K562 (cell line): ENCODE measurements at regions not wholly inside any gene's neighbourhood (a gene's known extent, or its start where the extent isn't known, plus 50 kb on each side); places are given as distances from the start of the nearest gene placed in this dataset.

ENCODE experiments used
- ATAC-seq: fragments of 200-7000 bp; cut with Tn5 transposase; 3 replicates; pipeline ENCODE4 v1.9.1; 2020; ENCODE audit warnings: moderate library complexity
- BruUV-seq: library from RNA; stranded (reverse); fragments of 400-500 nt; replicated peaks from 2 replicates; lab custom pipeline; 2021; lab: Mats Ljungman, UMichigan
- CTCF ChIA-PET: fragments of 300-600 bp; formaldehyde crosslinking; extraction: SDS; loops from one replicate; lab custom pipeline; 2021; ENCODE audit warnings: low intra/inter-chr PET ratio; lab: Yijun Ruan, JAX
- POLR2A ChIA-PET: fragments of 300-600, 350-650 bp; sonication (Branson Sonifier 250); formaldehyde crosslinking; extraction: SDS; loops from one replicate; lab custom pipeline; 2021; ENCODE audit warnings: antibody characterized with exemption, inconsistent platforms; lab: Yijun Ruan, JAX
- DNase-seq, 4 experiments: peaks; one replicate each; pipeline versions ENCODE4 v3.0.0 to v3.0.0-alpha.2; 2011 to 2018; ENCODE audit warnings: low spot score in 3 of 4, mixed read lengths in 3 of 4; ENCODE audit errors: extremely low read depth in 1 of 4
- FAIRE-seq: peaks from 2 replicates; lab custom pipeline; 2011; peaks lifted over from hg19 to GRCh38; lab: Jason Lieb, UNC
- H2AFZ ChIP-seq: 2 replicates; pipeline ENCODE4 v1.6.0; 2011; ENCODE audit warnings: low read depth, low read length, control low read depth, inconsistent platforms
- H3K27ac ChIP-seq: fragments of 200-600 bp; 3 replicates; pipeline ENCODE4 v1.8.0; 2011; ENCODE audit warnings: low read depth, mild to moderate bottlenecking, control low read depth, inconsistent platforms, low read length, moderate library complexity, mixed read lengths; ENCODE audit errors: extremely low read depth
- H3K27me3 ChIP-seq, 2 experiments: fragments of 300-600 bp in 1 of 2; 2 replicates in 1 of 2; 3 replicates in 1 of 2; pipeline versions ENCODE4 v1.6.0 to v1.8.0; 2011; ENCODE audit warnings: inconsistent platforms in 2 of 2, low read length in 2 of 2, mild to moderate bottlenecking in 1 of 2, mixed read lengths in 1 of 2, moderate library complexity in 1 of 2; ENCODE audit not compliant: control insufficient read depth in 2 of 2, insufficient read depth in 2 of 2
- H3K36me3 ChIP-seq: fragments of 300-600 bp; 3 replicates; pipeline ENCODE4 v1.8.0; 2011; ENCODE audit warnings: mild to moderate bottlenecking, low read length, inconsistent platforms; ENCODE audit not compliant: control insufficient read depth, insufficient read depth
- H3K4me1 ChIP-seq, 2 experiments: fragments of 200-600 bp in 1 of 2; replicated peaks in 1 of 2; 2 replicates in 1 of 2; 3 replicates in 1 of 2; pipeline versions ENCODE4 v1.5.1 to v1.8.0; 2011; ENCODE audit warnings: inconsistent platforms in 2 of 2, low read length in 2 of 2, mild to moderate bottlenecking in 1 of 2, mixed read lengths in 1 of 2, moderate library complexity in 1 of 2; ENCODE audit not compliant: control insufficient read depth in 2 of 2, insufficient read depth in 2 of 2
- H3K4me2 ChIP-seq: 2 replicates; pipeline ENCODE4 v1.6.1; 2011; ENCODE audit warnings: low read length, control low read depth, inconsistent platforms, mixed read lengths; ENCODE audit not compliant: insufficient read depth
- H3K4me3 ChIP-seq: fragments of 200-600 bp; sonication (generic), shearing (Covaris generic); 2 replicates; pipeline ENCODE4 v1.5.1; 2016; ENCODE audit warnings: control low read depth, inconsistent platforms
- H3K79me2 ChIP-seq: fragments of 200-600 bp; 3 replicates; pipeline ENCODE4 v1.8.0; 2011; ENCODE audit warnings: low read length, inconsistent platforms; ENCODE audit not compliant: control insufficient read depth, insufficient read depth
- H3K9ac ChIP-seq, 2 experiments: 2 replicates each; pipeline versions ENCODE4 v1.6.0 to v1.6.1; 2011; ENCODE audit warnings: low read depth in 2 of 2, low read length in 2 of 2, control low read depth in 1 of 2, inconsistent platforms in 1 of 2, mild to moderate bottlenecking in 1 of 2, mixed read lengths in 1 of 2; ENCODE audit not compliant: insufficient read depth in 1 of 2
- H3K9me1 ChIP-seq: one replicate; pipeline ENCODE4 v1.6.0; 2011; ENCODE audit warnings: inconsistent platforms, mild to moderate bottlenecking, low read length, moderate library complexity; ENCODE audit not compliant: control insufficient read depth, insufficient read depth
- H3K9me3 ChIP-seq: replicated peaks from 2 replicates; pipeline ENCODE4 v1.5.1; 2011; ENCODE audit warnings: low read depth, low read length, inconsistent platforms; ENCODE audit not compliant: control insufficient read depth, insufficient read depth
- H4K20me1 ChIP-seq: replicated peaks from 2 replicates; pipeline ENCODE4 v1.6.1; 2011; ENCODE audit warnings: low read length, inconsistent platforms, mixed read lengths; ENCODE audit not compliant: control insufficient read depth, insufficient read depth
- ARID3A ChIP-seq: IDR thresholded peaks from 2 replicates; pipeline ENCODE4 v1.6.1; 2012; ENCODE audit warnings: low read depth, low read length, improper control_type of control experiment, borderline replicate concordance
- BHLHE40 ChIP-seq: IDR thresholded peaks from 2 replicates; pipeline ENCODE4 v1.6.1; 2011; ENCODE audit warnings: low read length, improper control_type of control experiment
- GATAD2A ChIP-seq: fragments of 450-650 bp; IDR thresholded peaks from 2 replicates; pipeline ENCODE4 v1.6.1; 2017
- KAT8 ChIP-seq: fragments of 450-650 bp; IDR thresholded peaks from 2 replicates; pipeline ENCODE4 v1.6.1; 2016; ENCODE audit warnings: low read depth, mild to moderate bottlenecking
- KLF1 ChIP-seq: fragments of 450-650 bp; IDR thresholded peaks from 2 replicates; pipeline ENCODE4 v1.6.1; 2016; ENCODE audit warnings: missing genetic modification characterization, missing compliant biosample characterization
- MAFG ChIP-seq: fragments of 450-650 bp; conservative IDR thresholded peaks from 2 replicates; pipeline ENCODE4 v1.6.1; 2016; ENCODE audit warnings: missing genetic modification characterization, missing compliant biosample characterization
- NONO ChIP-seq, 2 experiments: fragments of 200-400 bp in 1 of 2; fragments of 450-650 bp in 1 of 2; formaldehyde crosslinking in 1 of 2; IDR thresholded peaks; 2 replicates each; pipeline ENCODE4 v1.6.1; 2017; ENCODE audit warnings: low read depth in 2 of 2, mild to moderate bottlenecking in 2 of 2, moderate library complexity in 2 of 2, low read length in 1 of 2
- POLR2B ChIP-seq: fragments of 450-650 bp; IDR thresholded peaks from 2 replicates; pipeline ENCODE4 v1.6.1; 2018; ENCODE audit warnings: low read depth; ENCODE audit not compliant: partially characterized antibody
- SMAD2 ChIP-seq: fragments of 150-350 bp; IDR thresholded peaks from 2 replicates; pipeline ENCODE4 v1.6.1; 2014; ENCODE audit warnings: low read depth, mild to moderate bottlenecking, low read length
- TEAD2 ChIP-seq: fragments of 450-650 bp; IDR thresholded peaks from 2 replicates; pipeline ENCODE4 v1.6.1; 2016; ENCODE audit warnings: missing genetic modification characterization, control low read depth, missing compliant biosample characterization
- THAP12 ChIP-seq: fragments of 250-450 bp; sonication (Bioruptor Pico); IDR thresholded peaks from 2 replicates; pipeline ENCODE4 v1.9.0; 2021; ENCODE audit warnings: mild to moderate bottlenecking, inconsistent platforms
- WGBS: fragments of 100-300 bp; shearing (Covaris generic); methylation state at CpG from one replicate; pipeline ENCODE4 v1.1.6; 2016; ENCODE audit warnings: low coverage, mixed read lengths; ENCODE audit not compliant: insufficient coverage; ENCODE audit errors: missing lambda C conversion rate; 5-methylcytosine and 5-hydroxymethylcytosine counted together
- in situ Hi-C: fragments of 300-500 bp; cut with MboI; formaldehyde crosslinking; loops from 4 replicates; pipeline ENCODE4 v1.15.0; 2018; ENCODE audit warnings: inconsistent platforms, mixed read lengths
- intact Hi-C: fragments of 100-400 bp; cut with micrococcal nuclease; formaldehyde crosslinking; loops from 2 replicates; pipeline ENCODE4 v1.14.2; 2022

- no peak for TF ChIP-seq MAFG (tag)
- TF ChIP-seq KLF1 (tag), result no peak
- TF ChIP-seq ARID3A, result no peak
- no peak for TF ChIP-seq NONO (IDR thresholded peaks at IDR 0.05; ENCODE audit: low read depth in 2 of 2, low read length in 1 of 2)
- TF ChIP-seq THAP12, result no peak
- no peak for TF ChIP-seq SMAD2
- no peak for TF ChIP-seq TEAD2 (tag)
- no peak for TF ChIP-seq POLR2B
- TF ChIP-seq GATAD2A, result no peak
- no peak for TF ChIP-seq BHLHE40
- TF ChIP-seq KAT8, result no peak
- H3K27ac ChIP-seq, result no peak overlapping the region
- FAIRE-seq, result no peak
- no peaks in the 10 kb centered on the region for H3K9me1 ChIP-seq
- peaks cover 0 to 18% of the 10 kb centered on the region in 2 experiments; a peak in 3 of 5 replicates for H3K4me1 ChIP-seq
- no peak overlapping the region for H2AFZ ChIP-seq
- no peak overlapping the region for H3K4me3 ChIP-seq
- H4K20me1 ChIP-seq, result no peaks in the 10 kb centered on the region
- ATAC-seq, result no peak
- ChIA-PET POLR2A (interaction anchor here (0.7 kb wide), 1 partner anchor 28 kb away, joined by 3 read pairs; no protein-coding TSS in a partner anchor), CTCF (no interaction called here)
- no peaks in the 10 kb centered on the region for H3K36me3 ChIP-seq
- intact Hi-C loops (no loop called here), in situ Hi-C loops (no loop called here)
- no peak for DNase-seq
- 64% methylated on average over 5 of the region's 5 CpGs for WGBS
- H3K9me3 ChIP-seq, result no peaks in the 10 kb centered on the region; the same call in 1 of the 2 replicates
- BruUV-seq, result no TSS peak
- H3K9ac ChIP-seq, result no peak overlapping the region
- no peak overlapping the region for H3K4me2 ChIP-seq
- no peaks in the 10 kb centered on the region for H3K27me3 ChIP-seq
- H3K79me2 ChIP-seq, result no peaks in the 10 kb centered on the region
These were observed 76.8 kb upstream of the TMEM164 start for GRCh38 chrX:109926118-109926517.
